Cerebellar cortex (tissue), 1 donor: ENCODE measurements at regions not wholly inside any gene's neighbourhood (a gene's known extent, or its start where the extent isn't known, plus 50 kb on each side); places are given as distances from the start of the nearest gene placed in this dataset.
"Not testable (repeated sequence)": the region's sequence is repeated elsewhere in the genome, so short reads cannot be mapped to it uniquely, and the experiment has no call there.

Source experiments
- DNase-seq: peaks from one replicate; pipeline ENCODE4 v3.0.0-alpha.2; 2015; ENCODE audit warnings: low spot score

DNA sequence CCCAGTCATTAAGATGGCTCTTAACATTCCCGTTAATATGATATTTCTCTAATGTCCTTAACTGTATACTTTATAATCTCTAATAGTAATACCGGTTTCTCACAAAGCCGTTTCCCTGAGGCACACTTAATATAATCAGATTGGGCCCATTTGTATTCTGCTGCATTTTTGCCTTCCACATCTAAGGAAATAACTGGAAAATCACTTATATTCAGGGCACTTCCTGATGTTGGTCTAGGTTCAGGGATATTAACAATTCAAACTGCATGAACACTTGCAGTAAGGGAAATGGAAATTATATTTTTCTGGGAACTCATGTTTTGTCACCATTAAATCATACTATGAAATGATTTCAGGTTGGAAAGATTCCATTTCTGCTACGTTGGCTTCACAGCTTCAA, 119.8 kb downstream of the TPR start:
- no peak for DNase-seq

DNA sequence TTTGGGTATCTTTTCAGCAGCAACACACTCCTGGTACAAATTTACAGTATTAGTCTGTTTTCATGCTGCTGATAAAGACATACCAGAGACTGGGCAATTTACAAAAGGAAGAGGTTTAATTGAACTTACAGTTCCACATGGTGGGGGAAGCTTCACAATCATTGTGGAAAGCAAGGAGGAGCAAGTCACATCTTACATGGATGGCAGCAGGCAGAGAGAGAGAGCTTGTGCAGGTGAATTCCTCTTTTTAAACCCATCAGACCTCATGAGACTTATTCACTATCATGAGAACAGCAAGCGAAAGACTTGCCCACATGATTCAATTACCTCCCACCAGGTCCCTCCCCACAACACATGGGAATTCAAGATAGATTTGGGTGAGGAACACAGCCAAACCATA, 124.5 kb downstream of the TPR start:
- DNase-seq = no peak

DNA sequence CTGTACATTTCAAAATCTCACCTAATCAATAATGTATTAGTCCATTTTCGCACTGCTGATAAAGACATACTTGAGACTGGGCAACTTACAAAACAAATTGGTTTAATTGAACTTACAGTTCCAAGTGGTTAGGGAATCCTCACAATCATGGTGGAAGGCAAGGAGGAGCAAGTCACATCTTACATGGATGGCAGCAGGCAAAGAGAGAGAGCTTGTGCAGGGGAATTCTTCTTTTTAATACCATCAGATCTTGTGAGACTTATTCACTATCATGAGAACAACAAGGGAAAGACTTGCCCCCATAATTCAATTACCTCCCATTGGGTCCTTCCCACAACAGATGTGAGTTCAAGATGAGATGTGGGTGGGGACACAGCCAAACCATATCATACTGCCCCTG, 126.4 kb downstream of the TPR start:
- not testable (repeated sequence) for DNase-seq

DNA sequence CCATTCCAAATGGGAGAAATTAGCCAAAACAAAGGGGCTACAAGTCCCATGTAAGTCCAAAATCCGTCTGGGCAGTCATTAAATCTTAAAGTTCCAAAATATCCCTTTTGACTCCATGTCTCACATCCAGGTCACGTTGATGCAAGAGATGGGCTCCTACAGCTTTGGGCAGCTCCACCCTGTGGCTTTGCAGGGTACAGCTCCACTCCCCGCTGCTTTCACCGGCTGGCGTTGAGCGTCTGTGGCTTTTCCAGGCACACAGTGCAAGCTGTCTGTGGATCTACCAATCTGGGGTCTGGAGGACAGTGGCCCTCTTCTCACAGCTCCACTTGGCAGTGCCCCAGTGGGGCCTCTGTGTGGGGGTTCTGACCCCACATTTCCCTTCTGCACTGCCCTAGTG, 130.2 kb downstream of the TPR start:
- DNase-seq = peak; percentile 2
